OCI-LY1 (cell line): ENCODE measurements at regions not wholly inside any gene's neighbourhood (a gene's known extent, or its start where the extent isn't known, plus 50 kb on each side); places are given as distances from the start of the nearest gene placed in this dataset.

Experiments
- CTCF ChIP-seq: fragments of 200-600 bp; sonication (generic), shearing (Covaris generic); IDR thresholded peaks from 2 replicates; pipeline ENCODE4 v1.5.1; 2017; ENCODE audit warnings: mild to moderate bottlenecking, antibody characterized with exemption, low read length, moderate library complexity, mixed read lengths
- EZH2 ChIP-seq: fragments of 200-600 bp; sonication (generic), shearing (Covaris generic); IDR thresholded peaks from 2 replicates; pipeline ENCODE4 v1.8.0; 2017; ENCODE audit warnings: borderline replicate concordance, mixed run types, mild to moderate bottlenecking, antibody characterized with exemption, low read length, moderate library complexity, mixed read lengths

- TF ChIP-seq CTCF (no peak), EZH2 (no peak)
Measured at GRCh38 chr2:155830817-155831579, 501.5 kb downstream of the NR4A2 start.
